BLaER1 (cell line): ENCODE measurements at regions not wholly inside any gene's neighbourhood (a gene's known extent, or its start where the extent isn't known, plus 50 kb on each side); places are given as distances from the start of the nearest gene placed in this dataset.

ENCODE experiments used
- H3K27ac ChIP-seq: shearing (Covaris generic); formaldehyde crosslinking; 2 replicates; pipeline ENCODE4 v1.8.1; 2022
- H3K27me3 ChIP-seq: shearing (Covaris generic); formaldehyde crosslinking; 2 replicates; pipeline ENCODE4 v1.8.1; 2022
- H3K36me3 ChIP-seq: shearing (Covaris generic); formaldehyde crosslinking; 2 replicates; pipeline ENCODE4 v1.8.1; 2022
- H3K4me1 ChIP-seq: shearing (Covaris generic); formaldehyde crosslinking; 2 replicates; pipeline ENCODE4 v1.8.1; 2022
- H3K4me2 ChIP-seq: shearing (Covaris generic); formaldehyde crosslinking; 2 replicates; pipeline ENCODE4 v1.8.1; 2022
- H3K4me3 ChIP-seq: shearing (Covaris generic); formaldehyde crosslinking; 2 replicates; pipeline ENCODE4 v1.8.1; 2022
- H3K9ac ChIP-seq: shearing (Covaris generic); formaldehyde crosslinking; 2 replicates; pipeline ENCODE4 v1.8.1; 2022
- H3K9me3 ChIP-seq: shearing (Covaris generic); formaldehyde crosslinking; 2 replicates; pipeline ENCODE4 v1.8.1; 2022
- H4K20me1 ChIP-seq: shearing (Covaris generic); formaldehyde crosslinking; 2 replicates; pipeline ENCODE4 v1.8.1; 2022
- Cebpa-rat ChIP-seq: shearing (Covaris generic); IDR thresholded peaks from 2 replicates; pipeline ENCODE4 v1.8.1; 2022

DNA sequence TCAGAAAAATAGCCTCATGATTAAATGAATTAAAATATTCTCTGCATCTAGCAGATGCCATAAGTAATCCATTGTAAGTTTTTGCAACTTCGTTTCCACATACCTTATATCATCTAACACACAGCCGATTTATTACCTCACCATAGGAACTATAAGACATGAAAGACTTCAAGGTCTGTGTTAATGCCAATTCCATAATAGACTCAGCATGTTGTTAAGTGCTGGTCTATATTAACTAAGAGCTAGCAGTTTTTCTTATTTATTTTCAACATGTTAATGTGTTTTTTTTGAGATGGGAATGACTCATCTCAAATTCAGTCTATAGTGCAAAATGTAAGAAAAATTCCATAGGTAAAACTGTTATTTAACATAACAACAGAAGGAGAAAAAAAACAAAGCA lies 243.9 kb upstream of the GULP1 start:
- Histone ChIP-seq H3K4me3 (no peak overlapping the region), H3K4me2 (no peak overlapping the region), H3K27me3 (no peaks in the 10 kb centered on the region), H4K20me1 (no peaks in the 10 kb centered on the region), H3K9ac (no peak overlapping the region), H3K9me3 (no peaks in the 10 kb centered on the region; the same call in 1 of the 2 replicates), H3K36me3 (no peaks in the 10 kb centered on the region), H3K4me1 (no peaks in the 10 kb centered on the region), H3K27ac (no peak overlapping the region)
- TF ChIP-seq Cebpa-rat: no peak

DNA sequence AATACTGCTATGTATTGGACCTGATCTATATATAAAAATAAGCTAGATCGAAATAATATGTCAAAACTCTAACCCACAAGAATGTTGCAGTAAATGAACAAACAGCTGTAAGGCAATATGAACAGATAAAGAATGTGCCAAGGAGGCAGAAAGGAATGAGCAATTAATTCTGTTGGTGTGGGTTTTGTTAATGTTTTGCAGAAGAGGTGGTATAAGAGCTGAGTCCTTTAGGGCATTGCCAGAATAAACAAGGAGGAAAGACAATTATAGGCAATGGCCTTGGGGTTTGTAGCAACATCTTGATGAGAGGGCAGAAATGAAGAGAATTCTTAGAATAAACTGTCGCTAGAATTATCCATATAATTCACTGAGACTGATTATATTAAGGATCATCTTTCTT lies 240.9 kb upstream of the GULP1 start:
- H3K4me1 ChIP-seq: no peaks in the 10 kb centered on the region
- no peak overlapping the region for H3K9ac ChIP-seq
- no peaks in the 10 kb centered on the region for H3K36me3 ChIP-seq
- H3K9me3 ChIP-seq: no peaks in the 10 kb centered on the region
- no peaks in the 10 kb centered on the region for H4K20me1 ChIP-seq
- no peaks in the 10 kb centered on the region for H3K27me3 ChIP-seq
- no peak overlapping the region for H3K4me2 ChIP-seq
- H3K27ac ChIP-seq: no peak overlapping the region
- TF ChIP-seq Cebpa-rat: no peak
- no peak overlapping the region for H3K4me3 ChIP-seq

DNA sequence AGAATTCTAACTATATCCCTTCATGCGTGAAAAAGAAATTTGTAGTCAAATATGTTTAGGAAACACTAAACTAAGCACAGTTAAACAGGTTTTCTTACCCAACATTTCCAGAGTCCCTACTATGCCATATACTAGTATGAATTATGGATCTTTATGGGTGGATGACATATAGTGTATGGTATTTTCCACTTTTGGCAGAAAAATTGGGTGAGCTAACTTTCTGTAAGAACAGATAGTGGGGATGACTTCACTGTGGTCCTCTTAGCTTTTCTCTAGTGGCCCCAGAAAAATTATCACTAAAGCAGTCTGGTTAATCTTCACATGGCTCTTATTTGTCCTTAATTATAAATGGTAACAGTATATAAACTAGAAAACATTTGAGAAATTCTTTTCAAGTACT lies 240.0 kb upstream of the GULP1 start:
- no peak overlapping the region for H3K4me3 ChIP-seq

GRCh38 chr2:188065386-188065785 lies 226.3 kb upstream of the GULP1 start:
- H4K20me1 ChIP-seq: no peaks in the 10 kb centered on the region
- H3K4me1 ChIP-seq: no peaks in the 10 kb centered on the region
- H3K27ac ChIP-seq: no peak overlapping the region
- no peak overlapping the region for H3K9ac ChIP-seq
- no peaks in the 10 kb centered on the region for H3K27me3 ChIP-seq
- no peaks in the 10 kb centered on the region for H3K36me3 ChIP-seq
- no peak overlapping the region for H3K4me2 ChIP-seq
- no peak for TF ChIP-seq Cebpa-rat
- H3K9me3 ChIP-seq: no peaks in the 10 kb centered on the region
- H3K4me3 ChIP-seq: no peak overlapping the region

More for the DNA sequence above, 240.0 kb upstream of the GULP1 start:
- Histone ChIP-seq H3K4me1 (no peaks in the 10 kb centered on the region), H3K9ac (no peak overlapping the region), H3K9me3 (no peaks in the 10 kb centered on the region), H3K27ac (no peak overlapping the region), H4K20me1 (no peaks in the 10 kb centered on the region), H3K27me3 (no peaks in the 10 kb centered on the region), H3K36me3 (no peaks in the 10 kb centered on the region), H3K4me2 (no peak overlapping the region)
- TF ChIP-seq Cebpa-rat: no peak

GRCh38 chr2:188068093-188068492 lies 223.6 kb upstream of the GULP1 start:
- H3K27ac ChIP-seq: no peak overlapping the region
- H3K9me3 ChIP-seq: no peaks in the 10 kb centered on the region; the same call in 1 of the 2 replicates
- H3K4me3 ChIP-seq: no peak overlapping the region
- TF ChIP-seq Cebpa-rat: no peak
- H3K9ac ChIP-seq: no peak overlapping the region
- H3K27me3 ChIP-seq: no peaks in the 10 kb centered on the region
- H3K36me3 ChIP-seq: no peaks in the 10 kb centered on the region
- H3K4me1 ChIP-seq: no peaks in the 10 kb centered on the region
- no peaks in the 10 kb centered on the region for H4K20me1 ChIP-seq
- no peak overlapping the region for H3K4me2 ChIP-seq

- Histone ChIP-seq H3K9me3 (peaks cover 6% of the 10 kb centered on the region), H3K4me3 (no peak overlapping the region), H3K27me3 (no peaks in the 10 kb centered on the region), H3K4me2 (no peak overlapping the region), H3K4me1 (peaks cover 9% of the 10 kb centered on the region; the same call in 1 of the 2 replicates), H3K9ac (no peak overlapping the region), H3K27ac (no peak overlapping the region), H3K36me3 (no peaks in the 10 kb centered on the region), H4K20me1 (no peaks in the 10 kb centered on the region)
- TF ChIP-seq Cebpa-rat: no peak
Measured at GRCh38 chr2:188076149-188077056, 215.3 kb upstream of the GULP1 start.

- Histone ChIP-seq H3K36me3 (no peaks in the 10 kb centered on the region), H3K9ac (no peak overlapping the region), H3K4me1 (peaks cover 9% of the 10 kb centered on the region; the same call in 1 of the 2 replicates), H3K9me3 (peaks cover 6% of the 10 kb centered on the region), H3K4me3 (no peak overlapping the region), H4K20me1 (no peaks in the 10 kb centered on the region), H3K27ac (no peak overlapping the region), H3K4me2 (no peak overlapping the region), H3K27me3 (no peaks in the 10 kb centered on the region)
- no peak for TF ChIP-seq Cebpa-rat
Measured at GRCh38 chr2:188077757-188078156, 213.9 kb upstream of the GULP1 start.

DNA sequence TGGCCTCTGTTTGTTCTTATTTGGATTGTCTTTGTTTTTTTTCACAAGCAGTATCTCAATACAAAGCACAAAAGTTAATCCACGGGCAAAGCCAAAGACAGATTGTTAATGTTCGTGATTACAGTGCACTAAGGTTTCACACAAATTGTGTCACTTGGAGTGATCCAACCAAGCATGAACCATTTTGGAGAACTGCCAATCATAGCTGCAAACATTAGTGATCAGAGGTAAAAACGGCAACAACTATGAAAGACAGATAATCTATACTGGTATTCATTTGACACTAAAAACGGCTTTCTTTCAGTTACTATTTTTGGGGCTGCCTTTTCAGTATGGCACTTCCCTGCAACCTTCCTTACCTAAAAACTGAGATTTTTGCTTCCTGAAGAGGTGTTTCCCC lies 213.1 kb upstream of the GULP1 start:
- Histone ChIP-seq H3K27me3 (no peaks in the 10 kb centered on the region), H3K27ac (no peak overlapping the region), H3K36me3 (no peaks in the 10 kb centered on the region), H3K4me3 (no peak overlapping the region), H3K4me2 (peak overlapping the region; percentile 14; the same call in 1 of the 2 replicates), H3K4me1 (peaks cover 9% of the 10 kb centered on the region; the same call in 1 of the 2 replicates), H4K20me1 (no peaks in the 10 kb centered on the region), H3K9ac (no peak overlapping the region), H3K9me3 (peaks cover 3% of the 10 kb centered on the region)
- no peak for TF ChIP-seq Cebpa-rat

DNA sequence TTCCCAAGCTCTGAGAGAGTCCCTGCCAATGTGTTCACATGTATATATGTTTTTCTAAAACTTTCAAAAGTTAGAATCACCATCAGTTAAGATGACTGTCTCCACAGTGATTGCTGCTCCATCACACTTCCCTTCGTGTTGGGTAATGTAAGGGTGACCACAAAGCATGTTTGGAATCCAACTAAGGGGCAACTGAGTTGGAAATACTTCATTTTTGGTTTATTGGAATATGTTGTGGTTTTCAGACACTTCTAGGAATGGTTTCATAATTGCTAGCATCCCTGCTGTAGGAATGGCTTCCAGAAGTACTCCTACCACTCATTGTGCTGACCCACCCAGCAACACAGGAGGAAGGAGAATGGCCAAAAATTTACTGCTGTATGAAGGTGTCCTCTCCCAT lies 212.5 kb upstream of the GULP1 start:
- TF ChIP-seq Cebpa-rat: no peak
- Histone ChIP-seq H3K27ac (no peak overlapping the region), H3K36me3 (no peaks in the 10 kb centered on the region), H3K4me1 (peaks cover 9% of the 10 kb centered on the region; the same call in 1 of the 2 replicates), H3K4me2 (no peak overlapping the region), H3K9me3 (no peaks in the 10 kb centered on the region), H3K4me3 (no peak overlapping the region), H4K20me1 (no peaks in the 10 kb centered on the region), H3K27me3 (no peaks in the 10 kb centered on the region), H3K9ac (no peak overlapping the region)

DNA sequence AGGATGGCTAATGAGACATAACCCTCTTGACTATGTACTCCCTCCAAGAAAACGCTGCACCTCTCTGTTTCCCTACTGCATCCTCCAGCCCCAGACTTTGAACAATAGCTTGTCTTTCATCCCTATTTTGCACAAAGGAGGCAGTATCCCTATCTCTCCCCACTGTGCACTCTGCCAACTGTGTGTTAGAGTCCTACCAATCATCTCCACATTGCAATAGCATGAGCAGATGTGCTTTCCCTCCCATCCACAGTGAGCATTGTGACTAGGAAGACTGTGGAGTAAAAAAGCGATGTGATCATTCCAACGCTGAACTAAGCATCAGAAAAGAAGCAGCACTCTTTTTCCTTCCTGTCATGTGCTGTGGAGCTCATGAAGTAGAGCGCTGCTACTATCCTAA lies 206.3 kb upstream of the GULP1 start:
- H3K4me2 ChIP-seq: no peak overlapping the region
- no peak for TF ChIP-seq Cebpa-rat
- H3K9me3 ChIP-seq: no peaks in the 10 kb centered on the region

More for the DNA sequence above, 206.3 kb upstream of the GULP1 start:
- no peak overlapping the region for H3K27ac ChIP-seq
- no peak overlapping the region for H3K4me3 ChIP-seq
- H3K27me3 ChIP-seq: no peaks in the 10 kb centered on the region
- H4K20me1 ChIP-seq: no peaks in the 10 kb centered on the region
- peaks cover 7% of the 10 kb centered on the region for H3K4me1 ChIP-seq
- no peaks in the 10 kb centered on the region for H3K36me3 ChIP-seq
- H3K9ac ChIP-seq: no peak overlapping the region
